ENCODE measurements at regions not wholly inside any gene's neighbourhood (a gene's known extent, or its start where the extent isn't known, plus 50 kb on each side); places are given as distances from the start of the nearest gene placed in this dataset.

DNA sequence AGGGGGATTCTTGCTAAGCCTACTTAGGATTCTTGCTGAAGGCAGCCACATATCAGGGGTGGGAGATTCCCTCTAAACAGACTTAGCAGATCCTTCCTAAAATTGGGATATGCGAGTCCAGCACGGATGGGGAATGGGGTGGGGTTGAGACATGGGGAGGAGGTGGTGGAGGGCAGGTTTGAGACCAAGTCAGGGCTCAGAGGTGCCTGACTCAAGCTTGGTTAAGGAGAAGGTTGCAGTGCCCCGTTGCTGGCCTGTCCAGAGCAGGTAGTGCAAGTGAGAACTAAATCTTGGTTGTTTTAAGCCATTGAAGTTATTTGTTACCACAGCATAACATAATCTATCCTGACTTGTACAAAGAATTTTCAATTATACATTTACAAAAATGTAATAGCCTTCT, 359.7 kb downstream of the AACS start:
- 3 to 12% methylated on average over 3 of the region's 3 CpGs for WGBS, 2 experiments (ENCODE audit: low coverage in 1 of 2, low lambda C conversion rate in 2 of 2, missing lambda C conversion rate in 2 of 2)
- H3K27me3 ChIP-seq (replicated peaks; ENCODE audit: insufficient read depth), result no peaks in the 10 kb centered on the region

DNA sequence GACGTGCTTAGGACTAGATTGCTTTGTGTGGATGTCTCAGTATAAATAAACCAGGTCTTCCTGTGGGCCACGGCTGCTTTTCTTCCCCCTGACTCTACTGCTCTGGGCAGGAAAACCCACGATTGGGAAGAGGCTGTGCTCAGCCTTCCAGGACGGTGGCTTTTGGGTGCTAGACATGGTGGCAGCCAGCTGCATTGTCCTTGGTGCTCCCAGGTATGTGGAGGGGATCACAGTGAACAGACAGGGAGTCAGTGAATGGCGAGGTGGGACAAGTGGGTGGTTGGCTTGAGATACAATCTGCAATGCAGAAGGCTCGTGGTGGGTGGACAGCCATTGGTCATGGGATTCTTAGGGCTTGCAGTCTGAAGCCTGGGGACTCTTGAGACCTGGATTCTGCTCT, 366.3 kb downstream of the AACS start:
- Histone ChIP-seq H3K27me3 (replicated peaks; ENCODE audit: insufficient read depth) (no peaks in the 10 kb centered on the region), H3K27ac (no peak overlapping the region), H2AFZ (no peak overlapping the region), H3K79me2 (ENCODE audit: insufficient read depth) (no peaks in the 10 kb centered on the region), H3K9me3 (ENCODE audit: low read depth) (no peaks in the 10 kb centered on the region), H3K4me1 (ENCODE audit: insufficient read depth) (no peaks in the 10 kb centered on the region), H3K4me2 (ENCODE audit: unreplicated experiment) (no peak overlapping the region), H4K20me1 (ENCODE audit: insufficient read depth) (no peaks in the 10 kb centered on the region), H3K9ac (no peak overlapping the region), H3F3A (ENCODE audit: insufficient read depth) (no peaks in the 10 kb centered on the region), H3K9me2 (ENCODE audit: insufficient read depth) (no peaks in the 10 kb centered on the region), H3K36me3 (ENCODE audit: low read depth) (no peaks in the 10 kb centered on the region), H3K4me3 (no peak overlapping the region)
- DNase-seq, result no peak
- in situ Hi-C loops (cut with MboI), result no loop called here
- TF ChIP-seq EZH2 (IDR thresholded peaks at IDR 0.05; ENCODE audit: insufficient read depth, poor library complexity, severe bottlenecking) (no peak), EZH2phosphoT487 (IDR thresholded peaks at IDR 0.05; ENCODE audit: insufficient read depth, low read depth) (no peak)
- WGBS, 2 experiments (ENCODE audit: low coverage in 1 of 2, low lambda C conversion rate in 2 of 2, missing lambda C conversion rate in 2 of 2), result 12 to 21% methylated on average over 6 of the region's 6 CpGs

More for the DNA sequence above, 359.7 kb downstream of the AACS start:
- no peak overlapping the region for H3K4me2 ChIP-seq (ENCODE audit: unreplicated experiment)
- no peak overlapping the region for H2AFZ ChIP-seq
- TF ChIP-seq EZH2phosphoT487 (IDR thresholded peaks at IDR 0.05; ENCODE audit: insufficient read depth, low read depth), result no peak
- no peak for TF ChIP-seq EZH2 (IDR thresholded peaks at IDR 0.05; ENCODE audit: insufficient read depth, poor library complexity, severe bottlenecking)
- H3K9me2 ChIP-seq (ENCODE audit: insufficient read depth), result no peaks in the 10 kb centered on the region
- no peaks in the 10 kb centered on the region for H4K20me1 ChIP-seq (ENCODE audit: insufficient read depth)
- H3K9ac ChIP-seq, result no peak overlapping the region
- H3K27ac ChIP-seq, result no peak overlapping the region
- no peaks in the 10 kb centered on the region for H3K9me3 ChIP-seq (ENCODE audit: low read depth)
- DNase-seq, result no peak
- H3K4me1 ChIP-seq (ENCODE audit: insufficient read depth), result no peaks in the 10 kb centered on the region
- H3K79me2 ChIP-seq (ENCODE audit: insufficient read depth), result no peaks in the 10 kb centered on the region
- in situ Hi-C loops (cut with MboI), result no loop called here
- no peak overlapping the region for H3K4me3 ChIP-seq
- no peaks in the 10 kb centered on the region for H3F3A ChIP-seq (ENCODE audit: insufficient read depth)
- no peaks in the 10 kb centered on the region for H3K36me3 ChIP-seq (ENCODE audit: low read depth)

- Histone ChIP-seq H3K4me1 (ENCODE audit: insufficient read depth) (no peaks in the 10 kb centered on the region), H2AFZ (no peak overlapping the region), H3K9me2 (ENCODE audit: insufficient read depth) (no peaks in the 10 kb centered on the region), H3K4me3 (no peak overlapping the region), H4K20me1 (ENCODE audit: insufficient read depth) (no peaks in the 10 kb centered on the region), H3K36me3 (ENCODE audit: low read depth) (no peaks in the 10 kb centered on the region), H3K9ac (no peak overlapping the region), H3K27ac (no peak overlapping the region), H3F3A (ENCODE audit: insufficient read depth) (no peaks in the 10 kb centered on the region), H3K27me3 (replicated peaks; ENCODE audit: insufficient read depth) (no peaks in the 10 kb centered on the region), H3K9me3 (ENCODE audit: low read depth) (no peaks in the 10 kb centered on the region), H3K4me2 (ENCODE audit: unreplicated experiment) (no peak overlapping the region), H3K79me2 (ENCODE audit: insufficient read depth) (no peaks in the 10 kb centered on the region)
- no peak for DNase-seq
- WGBS, 2 experiments (ENCODE audit: low coverage in 1 of 2, low lambda C conversion rate in 2 of 2, missing lambda C conversion rate in 2 of 2), result 29 to 36% methylated on average over 9 of the region's 9 CpGs
- TF ChIP-seq EZH2 (IDR thresholded peaks at IDR 0.05; ENCODE audit: insufficient read depth, poor library complexity, severe bottlenecking) (no peak), EZH2phosphoT487 (IDR thresholded peaks at IDR 0.05; ENCODE audit: insufficient read depth, low read depth) (no peak)
- in situ Hi-C loops (cut with MboI), result no loop called here
Measured at GRCh38 chr12:125434131-125434530, 368.9 kb downstream of the AACS start.

GRCh38 chr12:125434936-125435443, 369.8 kb downstream of the AACS start:
- TF ChIP-seq EZH2phosphoT487 (IDR thresholded peaks at IDR 0.05; ENCODE audit: insufficient read depth, low read depth) (no peak), EZH2 (IDR thresholded peaks at IDR 0.05; ENCODE audit: insufficient read depth, poor library complexity, severe bottlenecking) (no peak)
- H3K4me3 ChIP-seq, result no peak overlapping the region
- H3K27me3 ChIP-seq (replicated peaks; ENCODE audit: insufficient read depth), result no peaks in the 10 kb centered on the region
- no peak overlapping the region for H3K4me2 ChIP-seq (ENCODE audit: unreplicated experiment)
- H2AFZ ChIP-seq, result no peak overlapping the region
- H3K9ac ChIP-seq, result no peak overlapping the region
- H3K36me3 ChIP-seq (ENCODE audit: low read depth), result no peaks in the 10 kb centered on the region
- in situ Hi-C loops (cut with MboI), result no loop called here
- H3K9me3 ChIP-seq (ENCODE audit: low read depth), result no peaks in the 10 kb centered on the region
- no peaks in the 10 kb centered on the region for H4K20me1 ChIP-seq (ENCODE audit: insufficient read depth)
- no peaks in the 10 kb centered on the region for H3K79me2 ChIP-seq (ENCODE audit: insufficient read depth)
- no peak overlapping the region for H3K27ac ChIP-seq
- no peaks in the 10 kb centered on the region for H3K4me1 ChIP-seq (ENCODE audit: insufficient read depth)
- no peak for DNase-seq
- H3K9me2 ChIP-seq (ENCODE audit: insufficient read depth), result no peaks in the 10 kb centered on the region
- H3F3A ChIP-seq (ENCODE audit: insufficient read depth), result no peaks in the 10 kb centered on the region
- 38 to 54% methylated on average over 8 of the region's 8 CpGs for WGBS, 2 experiments (ENCODE audit: low coverage in 1 of 2, low lambda C conversion rate in 2 of 2, missing lambda C conversion rate in 2 of 2)

GRCh38 chr12:125435871-125436270, 370.6 kb downstream of the AACS start:
- no peaks in the 10 kb centered on the region for H3K79me2 ChIP-seq (ENCODE audit: insufficient read depth)
- no peaks in the 10 kb centered on the region for H3K27me3 ChIP-seq (replicated peaks; ENCODE audit: insufficient read depth)
- no peak overlapping the region for H3K4me3 ChIP-seq
- H3K9me3 ChIP-seq (ENCODE audit: low read depth), result no peaks in the 10 kb centered on the region
- no peaks in the 10 kb centered on the region for H4K20me1 ChIP-seq (ENCODE audit: insufficient read depth)
- H3K36me3 ChIP-seq (ENCODE audit: low read depth), result no peaks in the 10 kb centered on the region
- WGBS, 2 experiments (ENCODE audit: low coverage in 1 of 2, low lambda C conversion rate in 2 of 2, missing lambda C conversion rate in 2 of 2), result 22 to 25% methylated on average over 7 of the region's 7 CpGs
- no peak for TF ChIP-seq EZH2phosphoT487 (IDR thresholded peaks at IDR 0.05; ENCODE audit: insufficient read depth, low read depth)
- no peak for TF ChIP-seq EZH2 (IDR thresholded peaks at IDR 0.05; ENCODE audit: insufficient read depth, poor library complexity, severe bottlenecking)
- H3K9ac ChIP-seq, result no peak overlapping the region
- H3K4me2 ChIP-seq (ENCODE audit: unreplicated experiment), result no peak overlapping the region
- H3K27ac ChIP-seq, result no peak overlapping the region
- no peaks in the 10 kb centered on the region for H3K4me1 ChIP-seq (ENCODE audit: insufficient read depth)
- no peaks in the 10 kb centered on the region for H3K9me2 ChIP-seq (ENCODE audit: insufficient read depth)
- no peaks in the 10 kb centered on the region for H3F3A ChIP-seq (ENCODE audit: insufficient read depth)
- in situ Hi-C loops (cut with MboI), result no loop called here
- H2AFZ ChIP-seq, result no peak overlapping the region
- DNase-seq, result no peak

Measured in GM23248 (cell line).